ENCODE measurements at regions not wholly inside any gene's neighbourhood (a gene's known extent, or its start where the extent isn't known, plus 50 kb on each side); places are given as distances from the start of the nearest gene placed in this dataset.

DNA sequence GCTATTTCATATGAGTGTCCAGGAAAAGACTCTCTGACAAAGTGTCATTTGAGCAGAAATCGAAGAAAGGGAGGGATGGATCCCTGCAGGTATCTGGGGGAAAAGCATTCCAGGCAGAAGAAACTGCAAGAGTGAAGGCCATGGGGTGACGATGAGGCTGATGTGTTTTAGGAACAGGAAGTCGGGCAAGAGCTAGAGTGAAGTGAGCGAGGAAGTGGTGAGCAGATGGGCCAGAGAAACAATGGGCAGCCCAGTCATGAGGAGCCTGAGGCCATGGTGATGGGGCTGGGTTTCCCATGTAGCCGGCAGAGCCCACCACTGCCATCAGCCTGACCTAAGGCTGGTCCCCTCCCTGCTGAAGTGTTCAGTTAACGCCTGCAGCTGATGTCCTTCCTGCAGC lies 150.2 kb downstream of the TNFSF13B start:
- H3K27ac Mint-ChIP-seq, result no peak overlapping the region
- H3K4me3 Mint-ChIP-seq, result no peak overlapping the region
- H3K36me3 Mint-ChIP-seq (ENCODE audit: low read depth), result no peaks in the 10 kb centered on the region
- H3K9me3 Mint-ChIP-seq, result peaks cover 7% of the 10 kb centered on the region
- H3K27me3 Mint-ChIP-seq, result no peaks in the 10 kb centered on the region
- peaks cover 11% of the 10 kb centered on the region for H3K4me1 Mint-ChIP-seq (ENCODE audit: low read depth)
- DNase-seq, result no peak

DNA sequence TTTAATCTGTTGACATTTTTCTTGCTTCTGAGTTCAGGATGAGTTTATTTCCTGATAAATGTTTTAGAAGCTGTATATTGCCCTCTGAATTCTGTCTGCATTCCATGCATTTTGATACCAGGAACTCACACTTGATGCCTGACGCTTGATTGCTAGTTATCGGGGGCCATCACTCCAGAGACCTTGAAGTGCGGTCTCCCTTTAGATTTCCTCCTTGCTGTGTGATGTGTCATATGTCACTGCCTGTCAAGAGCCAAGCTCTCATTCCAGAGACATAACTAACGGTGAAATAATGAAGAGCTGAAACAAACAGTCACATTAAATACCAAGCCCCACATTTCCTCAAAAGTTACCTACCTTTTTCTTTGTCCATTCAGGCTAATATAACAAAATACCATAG lies 155.5 kb downstream of the TNFSF13B start:
- H3K4me3 Mint-ChIP-seq, result no peak overlapping the region
- H3K9me3 Mint-ChIP-seq, result no peaks in the 10 kb centered on the region
- H3K27me3 Mint-ChIP-seq, result peaks cover 2% of the 10 kb centered on the region
- H3K27ac Mint-ChIP-seq, result no peak overlapping the region
- H3K4me1 Mint-ChIP-seq (ENCODE audit: low read depth), result no peaks in the 10 kb centered on the region
- DNase-seq, result no peak
- no peaks in the 10 kb centered on the region for H3K36me3 Mint-ChIP-seq (ENCODE audit: low read depth)

DNA sequence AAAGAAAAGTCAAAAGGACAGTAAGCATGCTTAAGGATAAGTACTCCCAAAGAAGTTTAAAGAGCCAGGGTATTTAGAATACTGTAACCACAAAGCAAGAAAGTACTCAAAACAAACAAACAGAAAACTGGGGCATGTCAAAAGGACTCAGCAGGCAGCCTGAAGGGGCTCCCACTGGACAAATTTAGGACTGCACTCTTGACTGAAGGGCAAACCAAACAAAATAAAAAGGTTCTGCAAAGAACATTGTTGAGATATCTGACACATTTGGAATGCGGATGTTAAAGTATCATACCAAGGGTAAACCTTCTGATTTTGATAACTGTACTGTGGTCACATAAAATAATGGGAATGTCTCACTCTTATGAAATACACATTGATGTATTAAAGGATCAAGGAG lies 157.4 kb downstream of the TNFSF13B start:
- H3K27ac Mint-ChIP-seq, result no peak overlapping the region
- DNase-seq, result no peak
- H3K27me3 Mint-ChIP-seq, result peaks cover 2% of the 10 kb centered on the region
- H3K4me1 Mint-ChIP-seq (ENCODE audit: low read depth), result no peaks in the 10 kb centered on the region
- H3K9me3 Mint-ChIP-seq, result no peaks in the 10 kb centered on the region
- no peaks in the 10 kb centered on the region for H3K36me3 Mint-ChIP-seq (ENCODE audit: low read depth)
- no peak overlapping the region for H3K4me3 Mint-ChIP-seq

DNA sequence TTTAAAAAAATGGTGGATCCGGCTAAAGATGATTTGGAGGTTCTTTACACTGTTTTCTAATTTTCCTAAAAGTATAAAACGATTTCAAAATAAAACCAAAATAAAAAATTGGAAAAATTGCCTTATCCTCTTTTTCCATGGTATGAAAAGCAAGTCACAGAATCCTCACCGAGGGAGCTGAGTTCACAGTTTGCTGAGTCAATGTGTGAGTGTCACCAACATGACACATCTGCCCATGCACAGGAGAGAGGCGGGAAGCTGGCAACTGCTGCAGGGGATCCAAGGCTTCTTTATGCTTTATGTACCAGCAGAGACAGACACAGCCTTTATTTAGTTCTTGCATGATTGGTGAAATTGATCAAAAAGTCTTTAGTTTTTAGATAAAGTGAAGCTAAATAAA lies 157.8 kb downstream of the TNFSF13B start:
- H3K27ac Mint-ChIP-seq, result no peak overlapping the region
- no peak for DNase-seq
- H3K9me3 Mint-ChIP-seq, result no peaks in the 10 kb centered on the region
- H3K27me3 Mint-ChIP-seq, result peaks cover 2% of the 10 kb centered on the region
- H3K4me3 Mint-ChIP-seq, result no peak overlapping the region
- H3K36me3 Mint-ChIP-seq (ENCODE audit: low read depth), result no peaks in the 10 kb centered on the region
- no peaks in the 10 kb centered on the region for H3K4me1 Mint-ChIP-seq (ENCODE audit: low read depth)

DNA sequence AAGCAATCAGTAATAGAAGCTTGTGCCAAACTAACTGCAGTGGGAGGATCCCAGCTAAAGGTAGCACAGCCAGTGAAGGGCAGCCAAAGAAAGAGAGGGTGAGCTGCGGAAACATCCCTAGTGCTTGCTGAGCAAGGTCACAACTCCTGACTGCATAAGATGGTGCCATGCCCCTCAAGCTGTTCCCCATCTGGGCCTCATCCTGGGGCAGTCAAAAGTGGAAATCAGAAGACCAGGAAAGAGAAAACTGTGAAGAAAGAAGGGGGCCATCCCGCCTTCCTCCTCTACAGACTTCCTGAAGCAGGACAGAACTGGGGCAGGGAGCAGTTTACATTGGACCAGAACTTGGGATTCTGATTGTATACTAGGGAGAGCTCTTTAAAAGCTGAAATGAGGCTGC lies 159.2 kb downstream of the TNFSF13B start:
- Mint-ChIP-seq H3K27me3 (peaks cover 2% of the 10 kb centered on the region), H3K9me3 (no peaks in the 10 kb centered on the region), H3K27ac (no peak overlapping the region), H3K4me3 (no peak overlapping the region), H3K4me1 (ENCODE audit: low read depth) (no peaks in the 10 kb centered on the region), H3K36me3 (ENCODE audit: low read depth) (no peaks in the 10 kb centered on the region)
- no peak for DNase-seq

DNA sequence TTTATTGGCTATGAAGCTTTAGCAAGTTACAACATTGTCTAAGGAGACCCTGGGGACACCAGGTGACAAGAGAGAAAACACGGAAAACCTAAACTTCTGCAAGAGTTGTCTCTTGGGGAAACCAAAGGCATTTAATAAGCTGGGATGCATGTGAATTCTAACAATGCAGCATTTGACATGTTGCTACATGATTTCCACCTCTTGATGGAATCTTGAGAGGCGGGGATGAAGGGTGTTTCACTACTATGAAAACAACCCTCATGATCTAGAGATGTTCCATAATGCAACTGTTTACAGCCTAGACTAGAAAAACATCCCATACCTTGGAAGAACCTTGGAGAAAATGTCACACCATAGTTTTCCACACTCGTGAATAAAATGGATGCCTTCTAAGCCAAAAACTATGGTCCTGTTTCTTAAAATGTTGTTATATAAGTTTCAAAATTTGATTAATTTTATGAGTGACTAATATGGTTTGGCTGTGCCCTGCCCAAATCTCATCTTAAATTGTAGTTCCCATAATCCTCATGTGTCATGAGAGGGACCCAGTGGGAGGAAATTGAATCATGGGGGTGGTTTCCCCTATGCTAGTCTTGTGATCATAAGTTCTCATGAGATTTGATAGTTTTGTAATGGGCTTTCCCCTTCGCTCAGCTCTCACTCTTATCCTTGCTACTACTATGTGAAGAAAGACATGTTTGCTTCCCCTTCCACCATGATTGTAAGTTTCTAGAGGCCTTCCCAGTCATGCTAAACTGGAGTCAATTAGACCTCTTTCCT lies 164.6 kb downstream of the TNFSF13B start:
- Mint-ChIP-seq H3K36me3 (ENCODE audit: low read depth) (no peaks in the 10 kb centered on the region), H3K4me1 (ENCODE audit: low read depth) (no peaks in the 10 kb centered on the region), H3K9me3 (no peaks in the 10 kb centered on the region), H3K4me3 (no peak overlapping the region), H3K27me3 (peaks cover 3% of the 10 kb centered on the region), H3K27ac (no peak overlapping the region)
- no peak for DNase-seq

DNA sequence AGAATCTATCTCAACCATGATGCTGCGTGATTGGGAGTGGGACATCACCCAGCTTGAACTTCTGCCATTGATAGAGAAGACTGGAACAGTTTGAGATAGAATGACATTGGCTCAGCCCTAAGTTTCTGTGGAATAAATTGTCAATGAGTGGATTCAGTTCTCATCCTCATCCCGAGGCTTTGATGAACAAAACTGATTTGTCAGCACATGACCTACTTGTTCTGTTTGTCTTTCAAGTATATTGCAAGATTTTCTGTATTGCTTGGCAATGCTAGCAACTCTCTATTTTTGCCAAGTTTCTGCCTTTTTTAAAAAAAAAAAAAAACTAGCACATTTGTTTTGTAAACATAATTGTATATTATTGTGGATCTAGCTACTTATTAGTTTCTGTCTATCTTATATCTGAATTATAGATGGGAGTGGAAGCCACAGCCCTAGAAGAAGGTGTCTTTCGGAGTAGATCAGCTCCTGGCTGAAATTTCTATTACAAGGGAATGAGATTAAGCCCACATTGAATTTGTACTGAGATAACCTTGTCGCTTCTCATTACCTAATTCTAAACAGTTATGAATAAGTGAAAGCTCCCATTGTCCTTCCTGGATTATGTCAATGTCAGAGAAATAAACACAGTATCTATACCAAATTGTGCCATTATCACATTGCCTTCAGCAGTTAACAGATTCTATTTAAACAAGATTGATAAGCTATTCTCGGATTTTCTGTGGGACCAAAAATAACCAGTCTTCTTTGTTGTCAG lies 166.1 kb downstream of the TNFSF13B start:
- H3K4me1 Mint-ChIP-seq (ENCODE audit: low read depth), result no peaks in the 10 kb centered on the region
- H3K27me3 Mint-ChIP-seq, result peaks cover 3% of the 10 kb centered on the region
- DNase-seq, result no peak
- no peaks in the 10 kb centered on the region for H3K9me3 Mint-ChIP-seq
- no peak overlapping the region for H3K4me3 Mint-ChIP-seq
- H3K36me3 Mint-ChIP-seq (ENCODE audit: low read depth), result no peaks in the 10 kb centered on the region
- no peak overlapping the region for H3K27ac Mint-ChIP-seq

DNA sequence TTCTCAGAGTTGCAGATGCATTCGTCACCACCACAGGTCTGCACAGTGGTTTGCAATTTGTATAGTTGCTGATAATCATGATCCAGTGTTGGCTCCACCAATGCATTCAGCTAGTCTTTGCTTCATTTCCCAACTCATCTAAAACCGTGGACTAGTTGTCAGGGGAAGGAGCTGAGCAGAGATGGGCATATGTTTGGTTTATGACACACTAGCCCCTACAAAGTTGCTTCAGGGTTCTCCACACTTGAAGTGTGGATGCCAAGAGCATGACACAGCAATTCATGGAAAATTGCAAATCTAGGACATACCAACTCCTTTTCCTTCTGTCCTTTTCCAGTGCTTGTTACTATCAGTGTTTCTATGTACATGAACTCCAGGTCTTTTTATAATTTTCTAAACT lies 168.0 kb downstream of the TNFSF13B start:
- Mint-ChIP-seq H3K4me3 (no peak overlapping the region), H3K36me3 (ENCODE audit: low read depth) (no peaks in the 10 kb centered on the region), H3K27ac (no peak overlapping the region), H3K27me3 (peaks cover 3% of the 10 kb centered on the region), H3K9me3 (no peaks in the 10 kb centered on the region), H3K4me1 (ENCODE audit: low read depth) (no peaks in the 10 kb centered on the region)
- no peak for DNase-seq

DNA sequence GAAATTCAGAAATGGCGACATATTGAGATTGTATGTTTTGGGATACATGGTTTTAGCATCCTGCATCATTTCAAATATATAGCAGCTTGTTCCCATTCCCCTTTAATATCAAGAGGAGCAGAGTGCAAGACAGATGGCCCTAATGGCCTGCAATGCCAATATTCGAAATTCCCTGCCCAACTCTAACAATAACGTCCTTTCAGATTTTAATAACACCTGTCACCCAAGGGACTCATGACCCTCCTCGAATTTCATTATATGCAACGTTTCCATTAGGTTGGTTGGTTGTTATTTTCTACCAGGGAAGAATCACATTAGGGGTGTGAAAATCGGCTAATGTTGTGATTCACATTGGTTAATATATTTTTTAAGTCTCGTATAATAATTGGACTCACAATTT lies 170.0 kb downstream of the TNFSF13B start:
- H3K4me1 Mint-ChIP-seq (ENCODE audit: low read depth), result no peaks in the 10 kb centered on the region
- H3K27me3 Mint-ChIP-seq, result peaks cover 3% of the 10 kb centered on the region
- no peak for DNase-seq
- H3K4me3 Mint-ChIP-seq, result no peak overlapping the region
- no peak overlapping the region for H3K27ac Mint-ChIP-seq
- H3K36me3 Mint-ChIP-seq (ENCODE audit: low read depth), result no peaks in the 10 kb centered on the region
- H3K9me3 Mint-ChIP-seq, result no peaks in the 10 kb centered on the region

DNA sequence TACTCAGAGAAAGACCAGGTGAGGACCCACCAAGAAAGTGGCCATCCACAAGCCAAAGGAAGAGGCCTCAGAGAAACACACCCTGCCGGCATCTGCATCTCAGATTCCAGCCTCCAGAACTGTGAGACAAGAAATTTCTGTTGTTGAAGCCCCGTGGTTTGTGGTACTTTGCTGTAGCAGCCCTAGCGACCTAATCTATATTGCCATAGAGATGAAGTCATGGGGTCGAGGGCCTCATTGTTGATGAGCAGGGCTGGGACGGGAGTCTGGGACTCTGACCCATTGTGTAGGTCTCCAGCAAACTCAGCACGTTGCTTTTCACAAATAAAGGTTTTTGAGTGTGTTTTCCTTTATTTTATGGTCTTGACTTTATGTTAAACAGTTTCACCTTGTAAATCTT lies 174.9 kb downstream of the TNFSF13B start:
- no peak overlapping the region for H3K4me3 Mint-ChIP-seq
- H3K9me3 Mint-ChIP-seq, result no peaks in the 10 kb centered on the region
- H3K36me3 Mint-ChIP-seq (ENCODE audit: low read depth), result no peaks in the 10 kb centered on the region
- no peaks in the 10 kb centered on the region for H3K27me3 Mint-ChIP-seq
- DNase-seq, result no peak
- H3K4me1 Mint-ChIP-seq (ENCODE audit: low read depth), result no peaks in the 10 kb centered on the region
- no peak overlapping the region for H3K27ac Mint-ChIP-seq

DNA sequence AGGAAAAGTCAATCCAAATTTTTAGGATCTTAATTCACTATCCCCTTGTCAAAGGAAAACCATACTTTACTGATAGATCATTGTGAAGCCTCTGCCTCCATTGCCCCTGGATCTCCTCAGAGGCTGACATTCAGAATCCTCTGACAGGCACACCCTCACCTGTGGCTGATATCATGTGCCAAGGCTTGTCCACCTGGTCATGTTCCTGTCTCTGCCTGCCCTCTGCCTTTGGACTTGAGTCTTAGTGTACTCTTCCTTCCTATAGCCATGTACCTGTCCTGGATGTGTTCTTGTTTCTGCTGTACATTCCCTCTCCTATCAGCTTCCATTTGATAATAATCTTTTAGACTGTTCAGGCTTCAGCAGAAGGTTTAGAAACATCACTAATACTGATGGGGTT lies 179.4 kb downstream of the TNFSF13B start:
- Mint-ChIP-seq H3K9me3 (no peaks in the 10 kb centered on the region), H3K4me1 (ENCODE audit: low read depth) (no peaks in the 10 kb centered on the region), H3K4me3 (no peak overlapping the region), H3K36me3 (ENCODE audit: low read depth) (no peaks in the 10 kb centered on the region), H3K27me3 (no peaks in the 10 kb centered on the region), H3K27ac (no peak overlapping the region)
- DNase-seq, result no peak

DNA sequence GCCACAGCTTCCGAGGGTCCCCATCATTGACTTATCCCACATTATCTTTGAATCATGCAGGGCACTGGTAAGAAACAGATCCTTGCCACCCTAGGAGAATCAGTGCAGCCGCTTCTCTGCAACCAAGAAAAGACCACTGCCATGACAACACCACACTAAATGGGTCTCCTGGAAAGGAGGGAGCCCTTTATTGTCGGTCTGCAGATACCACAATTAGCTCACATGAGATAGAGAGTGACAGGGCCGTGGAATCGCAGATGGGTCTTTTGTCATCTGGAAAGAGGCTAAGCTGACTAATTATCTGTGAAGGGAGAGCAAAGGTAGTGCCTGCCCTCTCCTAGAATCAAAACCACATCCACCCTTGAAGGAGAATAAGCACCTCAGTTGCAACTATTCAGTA lies 178.3 kb upstream of the MYO16 start:
- Mint-ChIP-seq H3K4me3 (no peak overlapping the region), H3K36me3 (ENCODE audit: low read depth) (no peaks in the 10 kb centered on the region), H3K27me3 (no peaks in the 10 kb centered on the region), H3K9me3 (no peaks in the 10 kb centered on the region), H3K4me1 (ENCODE audit: low read depth) (no peaks in the 10 kb centered on the region), H3K27ac (no peak overlapping the region)
- no peak for DNase-seq

DNA sequence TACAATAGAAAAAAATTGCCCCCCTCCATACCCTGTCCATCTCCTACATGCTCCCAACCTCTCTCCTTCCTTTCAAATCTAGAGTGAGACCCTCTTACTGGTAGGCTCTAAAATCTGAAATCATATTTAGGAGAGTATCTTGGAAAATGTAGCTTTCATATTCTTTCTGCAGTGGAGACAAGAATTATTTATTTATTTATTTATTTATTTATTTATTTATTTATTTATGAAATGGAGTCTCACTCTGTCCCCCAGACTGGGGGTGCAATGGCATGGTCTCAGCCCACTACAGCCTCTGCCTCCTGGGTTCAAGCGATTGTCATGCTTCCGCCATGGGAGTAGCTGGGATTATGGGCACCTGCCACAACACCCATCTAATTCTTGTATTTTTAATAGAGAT lies 174.1 kb upstream of the MYO16 start:
- no peak overlapping the region for H3K4me3 Mint-ChIP-seq
- no peaks in the 10 kb centered on the region for H3K36me3 Mint-ChIP-seq (ENCODE audit: low read depth)
- no peak for DNase-seq
- no peaks in the 10 kb centered on the region for H3K4me1 Mint-ChIP-seq (ENCODE audit: low read depth)
- H3K9me3 Mint-ChIP-seq, result no peaks in the 10 kb centered on the region
- no peak overlapping the region for H3K27ac Mint-ChIP-seq
- H3K27me3 Mint-ChIP-seq, result peaks cover 3% of the 10 kb centered on the region

DNA sequence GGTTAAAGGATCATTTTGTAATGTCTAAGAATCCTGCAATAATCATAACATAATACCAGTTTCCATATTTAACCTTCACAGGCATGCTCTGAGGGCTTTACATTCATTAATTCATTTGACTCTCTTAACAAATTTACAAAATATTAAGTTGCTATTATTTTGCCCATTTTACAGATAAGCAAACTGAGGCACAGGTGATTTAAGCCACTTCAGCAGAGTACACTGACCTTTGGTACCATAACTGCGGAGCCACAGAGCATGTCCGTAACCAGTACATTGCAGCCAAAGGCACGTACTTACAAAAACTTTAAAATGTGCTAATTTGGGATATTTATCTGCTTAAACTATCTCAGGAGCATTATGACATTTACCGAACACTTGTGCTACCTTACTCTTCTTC lies 169.4 kb upstream of the MYO16 start:
- Mint-ChIP-seq H3K9me3 (no peaks in the 10 kb centered on the region), H3K4me1 (ENCODE audit: low read depth) (no peaks in the 10 kb centered on the region), H3K36me3 (ENCODE audit: low read depth) (no peaks in the 10 kb centered on the region), H3K27ac (no peak overlapping the region), H3K4me3 (no peak overlapping the region), H3K27me3 (peaks cover 3% of the 10 kb centered on the region)
- no peak for DNase-seq

DNA sequence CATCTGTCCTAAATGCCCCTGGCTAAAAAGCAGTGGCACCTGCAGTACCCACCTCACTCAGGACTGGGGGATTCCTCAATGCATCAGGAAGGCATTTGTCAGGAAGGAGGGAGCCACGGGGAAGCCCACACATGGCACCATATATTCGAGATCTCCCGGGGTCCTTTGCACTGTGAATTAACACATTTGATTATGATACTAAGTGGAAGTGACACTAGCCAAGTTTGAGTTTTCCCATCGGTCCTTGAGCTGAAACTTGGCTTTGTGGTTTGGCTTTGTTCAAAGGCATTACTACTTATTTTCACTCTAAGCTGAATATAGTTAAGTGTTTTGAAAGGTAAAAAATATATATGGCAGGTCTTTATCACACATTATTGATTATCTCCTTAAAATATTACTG lies 168.7 kb upstream of the MYO16 start:
- H3K27me3 Mint-ChIP-seq, result peaks cover 3% of the 10 kb centered on the region
- H3K36me3 Mint-ChIP-seq (ENCODE audit: low read depth), result no peaks in the 10 kb centered on the region
- no peaks in the 10 kb centered on the region for H3K9me3 Mint-ChIP-seq
- no peak overlapping the region for H3K4me3 Mint-ChIP-seq
- H3K4me1 Mint-ChIP-seq (ENCODE audit: low read depth), result no peaks in the 10 kb centered on the region
- DNase-seq, result no peak
- H3K27ac Mint-ChIP-seq, result no peak overlapping the region

All from activated T-cell treated with anti-CD3 and anti-CD28 coated beads, Interleukin-2, amount 50 U/mL, for 24 hours (primary cell).